ENCODE measurements at regions not wholly inside any gene's neighbourhood (a gene's known extent, or its start where the extent isn't known, plus 50 kb on each side); places are given as distances from the start of the nearest gene placed in this dataset.

DNA sequence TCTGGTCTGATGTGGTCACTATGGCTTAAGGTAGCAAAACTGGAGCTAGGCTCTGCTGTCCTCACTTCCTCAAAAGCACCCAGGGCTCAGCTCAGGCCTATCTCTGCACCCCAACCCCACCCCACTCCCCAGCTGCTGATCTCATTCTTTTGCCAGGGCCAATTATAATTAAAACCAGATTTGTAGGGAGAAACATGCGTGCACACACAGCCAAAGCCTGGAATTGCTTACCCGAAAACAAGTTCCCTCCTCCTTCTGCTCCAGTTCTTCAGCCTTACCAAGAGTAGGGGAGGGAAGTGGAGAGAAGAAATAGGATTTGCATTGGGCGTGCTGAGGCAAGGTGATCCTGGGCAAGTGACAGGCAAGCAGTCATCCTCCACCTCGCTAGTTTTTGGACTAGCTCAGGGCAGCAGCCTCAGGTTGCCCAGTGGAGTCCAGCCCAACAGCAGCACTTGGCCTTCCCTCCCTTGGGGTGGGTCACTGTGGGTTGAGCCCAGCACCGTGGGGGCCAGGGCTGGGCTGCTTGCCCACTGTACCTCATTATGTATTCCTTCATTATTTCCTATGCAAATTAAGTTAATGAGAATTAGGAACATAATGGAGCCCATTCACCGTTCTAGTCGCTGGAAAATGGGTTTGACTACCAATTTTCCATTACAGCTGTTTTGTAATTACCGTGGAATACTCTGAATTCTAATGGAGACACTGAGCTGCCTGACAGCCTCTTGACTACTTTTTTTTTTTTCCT lies 199.1 kb upstream of the CELF4 start:
- Histone ChIP-seq H4K91ac (ENCODE audit: low read length) (no peak overlapping the region), H2BK15ac (ENCODE audit: low read depth, poor library complexity, severe bottlenecking) (no peak overlapping the region), H3K4me2 (ENCODE audit: low read length, poor library complexity, severe bottlenecking) (no peak overlapping the region), H4K8ac (ENCODE audit: low read length) (no peak overlapping the region), H3K23ac (ENCODE audit: low read length in 2 of 2) (no peak overlapping the region), H3K4me1 (ENCODE audit: control insufficient read depth, insufficient read depth, low read depth, low read length) (no peaks in the 10 kb centered on the region), H3K18ac (ENCODE audit: low read depth in 1 of 2, low read length in 2 of 2) (no peak overlapping the region), H2BK120ac (ENCODE audit: low read depth, low read length) (no peak overlapping the region), H3K14ac (ENCODE audit: low read length in 2 of 2) (no peak overlapping the region), H2AK5ac (ENCODE audit: low read length, severe bottlenecking) (no peak overlapping the region), H3K36me3 (ENCODE audit: control insufficient read depth in 1 of 2, insufficient read depth in 2 of 2, low read depth in 1 of 2, low read length in 2 of 2) (no peaks in the 10 kb centered on the region), H2AFZ (ENCODE audit: low read depth, low read length) (no peak overlapping the region), H3K79me1 (replicated peaks; ENCODE audit: low read length, poor library complexity, severe bottlenecking) (no peaks in the 10 kb centered on the region), H3K9ac (ENCODE audit: low read length) (no peak overlapping the region), H2BK5ac (ENCODE audit: low read depth, low read length, poor library complexity, severe bottlenecking) (no peak overlapping the region), H2BK12ac (ENCODE audit: low read length in 2 of 2) (no peak overlapping the region), H3K9me3 (ENCODE audit: control insufficient read depth, low read length) (no peaks in the 10 kb centered on the region), H3K27me3 (ENCODE audit: control insufficient read depth in 1 of 2, insufficient read depth in 1 of 2, low read length in 2 of 2) (no peaks in the 10 kb centered on the region), H3K4ac (ENCODE audit: low read depth in 1 of 2, low read length in 2 of 2) (no peak overlapping the region), H3K4me3 (ENCODE audit: insufficient read depth in 1 of 2, low read depth in 1 of 2, low read length in 2 of 2) (no peak overlapping the region), H3K27ac (ENCODE audit: low read length, poor library complexity, severe bottlenecking) (no peak overlapping the region)
- DNase-seq = no peak
- WGBS = 76% methylated on average over 5 of the region's 8 CpGs

DNA sequence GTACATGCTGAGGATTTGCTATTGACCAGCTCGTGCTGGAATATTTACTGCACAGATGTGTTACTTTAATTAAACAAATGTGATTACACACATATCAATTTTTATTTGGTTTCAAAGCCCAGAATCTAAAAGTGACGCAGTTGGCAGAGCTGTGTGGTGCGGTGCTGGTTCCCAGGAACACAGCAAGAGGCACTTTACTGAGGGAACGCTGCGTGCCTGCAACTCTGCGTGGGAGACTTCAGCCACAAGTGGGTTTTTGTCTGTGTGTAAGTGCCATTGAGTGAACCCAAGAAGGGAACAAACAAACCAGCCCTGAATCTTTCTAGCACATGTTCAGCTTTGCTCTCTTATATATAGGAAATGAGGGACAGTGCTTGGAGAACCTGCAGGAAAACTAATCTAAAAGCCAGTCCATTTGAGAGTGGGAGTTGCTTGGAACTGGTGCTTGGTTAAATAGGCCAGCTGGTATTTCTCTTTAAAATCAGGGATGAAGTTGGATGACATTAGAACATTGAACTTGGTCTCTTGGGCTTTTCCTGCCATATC lies 196.6 kb upstream of the CELF4 start:
- H2AK5ac ChIP-seq (ENCODE audit: low read length, severe bottlenecking) = no peak overlapping the region
- H3K4ac ChIP-seq (ENCODE audit: low read depth in 1 of 2, low read length in 2 of 2) = no peak overlapping the region
- H3K4me2 ChIP-seq (ENCODE audit: low read length, poor library complexity, severe bottlenecking) = no peak overlapping the region
- no peak overlapping the region for H2BK5ac ChIP-seq (ENCODE audit: low read depth, low read length, poor library complexity, severe bottlenecking)
- H3K9me3 ChIP-seq (ENCODE audit: control insufficient read depth, low read length) = no peaks in the 10 kb centered on the region
- H3K14ac ChIP-seq (ENCODE audit: low read length in 2 of 2) = no peak overlapping the region
- H3K4me1 ChIP-seq (ENCODE audit: control insufficient read depth, insufficient read depth, low read depth, low read length) = no peaks in the 10 kb centered on the region
- DNase-seq = no peak
- no peak overlapping the region for H3K27ac ChIP-seq (ENCODE audit: low read length, poor library complexity, severe bottlenecking)
- H3K4me3 ChIP-seq (ENCODE audit: insufficient read depth in 1 of 2, low read depth in 1 of 2, low read length in 2 of 2) = no peak overlapping the region
- H2AFZ ChIP-seq (ENCODE audit: low read depth, low read length) = no peak overlapping the region
- no peak overlapping the region for H3K9ac ChIP-seq (ENCODE audit: low read length)
- H4K8ac ChIP-seq (ENCODE audit: low read length) = no peak overlapping the region
- H3K79me1 ChIP-seq (replicated peaks; ENCODE audit: low read length, poor library complexity, severe bottlenecking) = no peaks in the 10 kb centered on the region
- 83% methylated on average over 6 of the region's 6 CpGs for WGBS
- H3K27me3 ChIP-seq (ENCODE audit: control insufficient read depth in 1 of 2, insufficient read depth in 1 of 2, low read length in 2 of 2) = no peaks in the 10 kb centered on the region
- no peak overlapping the region for H3K23ac ChIP-seq (ENCODE audit: low read length in 2 of 2)
- H4K91ac ChIP-seq (ENCODE audit: low read length) = no peak overlapping the region
- H3K36me3 ChIP-seq (ENCODE audit: control insufficient read depth in 1 of 2, insufficient read depth in 2 of 2, low read depth in 1 of 2, low read length in 2 of 2) = no peaks in the 10 kb centered on the region
- H3K18ac ChIP-seq (ENCODE audit: low read depth in 1 of 2, low read length in 2 of 2) = no peak overlapping the region
- H2BK15ac ChIP-seq (ENCODE audit: low read depth, poor library complexity, severe bottlenecking) = no peak overlapping the region
- no peak overlapping the region for H2BK120ac ChIP-seq (ENCODE audit: low read depth, low read length)
- H2BK12ac ChIP-seq (ENCODE audit: low read length in 2 of 2) = no peak overlapping the region

DNA sequence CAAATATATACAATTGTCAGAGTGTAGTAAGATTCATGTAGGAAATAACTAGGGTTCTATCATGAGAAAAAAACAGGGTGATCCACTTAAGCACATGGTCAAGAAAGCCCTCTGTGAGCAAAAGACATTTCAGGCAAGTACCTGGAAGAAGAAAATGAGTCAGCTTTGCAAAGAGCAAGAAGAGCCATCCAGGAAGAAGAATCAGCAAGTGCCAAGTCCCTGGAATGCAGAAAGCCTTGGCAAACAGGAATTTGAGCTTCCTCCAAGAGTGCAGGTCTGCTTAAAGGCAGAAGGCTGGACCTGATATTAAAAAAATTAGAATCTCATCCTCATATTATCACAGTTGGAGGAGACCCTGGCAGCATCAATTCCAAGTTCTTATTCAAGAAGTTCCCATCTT lies 188.5 kb upstream of the CELF4 start:
- H3K4ac ChIP-seq (ENCODE audit: low read depth in 1 of 2, low read length in 2 of 2) = no peak overlapping the region
- no peaks in the 10 kb centered on the region for H3K36me3 ChIP-seq (ENCODE audit: control insufficient read depth in 1 of 2, insufficient read depth in 2 of 2, low read depth in 1 of 2, low read length in 2 of 2)
- no peak overlapping the region for H2AK5ac ChIP-seq (ENCODE audit: low read length, severe bottlenecking)
- no peak overlapping the region for H4K91ac ChIP-seq (ENCODE audit: low read length)
- H3K4me3 ChIP-seq (ENCODE audit: insufficient read depth in 1 of 2, low read depth in 1 of 2, low read length in 2 of 2) = no peak overlapping the region
- no peak overlapping the region for H3K23ac ChIP-seq (ENCODE audit: low read length in 2 of 2)
- no peak overlapping the region for H3K18ac ChIP-seq (ENCODE audit: low read depth in 1 of 2, low read length in 2 of 2)
- H4K8ac ChIP-seq (ENCODE audit: low read length) = no peak overlapping the region
- no peaks in the 10 kb centered on the region for H3K4me1 ChIP-seq (ENCODE audit: control insufficient read depth, insufficient read depth, low read depth, low read length)
- no peak overlapping the region for H2AFZ ChIP-seq (ENCODE audit: low read depth, low read length)
- no peak overlapping the region for H2BK5ac ChIP-seq (ENCODE audit: low read depth, low read length, poor library complexity, severe bottlenecking)
- H3K79me1 ChIP-seq (replicated peaks; ENCODE audit: low read length, poor library complexity, severe bottlenecking) = no peaks in the 10 kb centered on the region
- no peak overlapping the region for H3K27ac ChIP-seq (ENCODE audit: low read length, poor library complexity, severe bottlenecking)
- H3K14ac ChIP-seq (ENCODE audit: low read length in 2 of 2) = no peak overlapping the region
- H3K9ac ChIP-seq (ENCODE audit: low read length) = no peak overlapping the region
- H2BK120ac ChIP-seq (ENCODE audit: low read depth, low read length) = no peak overlapping the region
- no peak overlapping the region for H2BK15ac ChIP-seq (ENCODE audit: low read depth, poor library complexity, severe bottlenecking)
- H3K27me3 ChIP-seq (ENCODE audit: control insufficient read depth in 1 of 2, insufficient read depth in 1 of 2, low read length in 2 of 2) = no peaks in the 10 kb centered on the region
- DNase-seq = no peak
- no peak overlapping the region for H2BK12ac ChIP-seq (ENCODE audit: low read length in 2 of 2)
- no peaks in the 10 kb centered on the region for H3K9me3 ChIP-seq (ENCODE audit: control insufficient read depth, low read length)
- H3K4me2 ChIP-seq (ENCODE audit: low read length, poor library complexity, severe bottlenecking) = no peak overlapping the region

DNA sequence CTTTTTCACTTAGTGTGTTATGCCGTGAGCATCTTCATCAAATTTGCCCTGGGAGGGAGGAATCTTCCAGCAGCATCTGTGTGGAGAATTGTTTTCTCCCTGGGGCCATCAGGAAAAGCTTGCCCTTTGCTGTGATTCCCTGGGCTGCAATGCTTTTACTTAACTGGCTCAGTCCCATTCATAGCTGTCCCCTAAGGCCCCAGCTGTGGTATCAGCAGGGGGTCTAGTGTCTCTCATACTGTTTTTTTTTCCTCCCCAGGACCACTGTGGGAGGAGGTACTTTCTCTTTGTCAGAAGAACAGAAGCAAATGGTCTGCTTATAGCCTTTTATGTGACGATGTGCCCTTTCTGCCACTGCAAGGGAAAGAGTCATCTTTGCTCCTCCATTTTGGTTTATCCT lies 176.8 kb upstream of the CELF4 start:
- H3K14ac ChIP-seq (ENCODE audit: low read length in 2 of 2) = no peak overlapping the region
- H3K4ac ChIP-seq (ENCODE audit: low read depth in 1 of 2, low read length in 2 of 2) = no peak overlapping the region
- no peak overlapping the region for H2BK5ac ChIP-seq (ENCODE audit: low read depth, low read length, poor library complexity, severe bottlenecking)
- no peaks in the 10 kb centered on the region for H3K79me1 ChIP-seq (replicated peaks; ENCODE audit: low read length, poor library complexity, severe bottlenecking)
- no peak overlapping the region for H3K4me2 ChIP-seq (ENCODE audit: low read length, poor library complexity, severe bottlenecking)
- no peak overlapping the region for H3K27ac ChIP-seq (ENCODE audit: low read length, poor library complexity, severe bottlenecking)
- H2AFZ ChIP-seq (ENCODE audit: low read depth, low read length) = no peak overlapping the region
- H4K91ac ChIP-seq (ENCODE audit: low read length) = no peak overlapping the region
- no peak overlapping the region for H2BK120ac ChIP-seq (ENCODE audit: low read depth, low read length)
- H2BK12ac ChIP-seq (ENCODE audit: low read length in 2 of 2) = no peak overlapping the region
- H3K9ac ChIP-seq (ENCODE audit: low read length) = no peak overlapping the region
- H4K8ac ChIP-seq (ENCODE audit: low read length) = no peak overlapping the region
- H3K36me3 ChIP-seq (ENCODE audit: control insufficient read depth in 1 of 2, insufficient read depth in 2 of 2, low read depth in 1 of 2, low read length in 2 of 2) = no peaks in the 10 kb centered on the region
- no peak overlapping the region for H3K23ac ChIP-seq (ENCODE audit: low read length in 2 of 2)
- no peak overlapping the region for H3K4me3 ChIP-seq (ENCODE audit: insufficient read depth in 1 of 2, low read depth in 1 of 2, low read length in 2 of 2)
- WGBS = 58% methylated on average over 2 of the region's 2 CpGs
- no peaks in the 10 kb centered on the region for H3K4me1 ChIP-seq (ENCODE audit: control insufficient read depth, insufficient read depth, low read depth, low read length)
- no peaks in the 10 kb centered on the region for H3K9me3 ChIP-seq (ENCODE audit: control insufficient read depth, low read length)
- no peaks in the 10 kb centered on the region for H3K27me3 ChIP-seq (ENCODE audit: control insufficient read depth in 1 of 2, insufficient read depth in 1 of 2, low read length in 2 of 2)
- no peak overlapping the region for H2BK15ac ChIP-seq (ENCODE audit: low read depth, poor library complexity, severe bottlenecking)
- H2AK5ac ChIP-seq (ENCODE audit: low read length, severe bottlenecking) = no peak overlapping the region
- no peak for DNase-seq
- no peak overlapping the region for H3K18ac ChIP-seq (ENCODE audit: low read depth in 1 of 2, low read length in 2 of 2)
